ENCODE measurements at regions not wholly inside any gene's neighbourhood (a gene's known extent, or its start where the extent isn't known, plus 50 kb on each side); places are given as distances from the start of the nearest gene placed in this dataset.
"Not testable (repeated sequence)": the region's sequence is repeated elsewhere in the genome, so short reads cannot be mapped to it uniquely, and the experiment has no call there.

DNA sequence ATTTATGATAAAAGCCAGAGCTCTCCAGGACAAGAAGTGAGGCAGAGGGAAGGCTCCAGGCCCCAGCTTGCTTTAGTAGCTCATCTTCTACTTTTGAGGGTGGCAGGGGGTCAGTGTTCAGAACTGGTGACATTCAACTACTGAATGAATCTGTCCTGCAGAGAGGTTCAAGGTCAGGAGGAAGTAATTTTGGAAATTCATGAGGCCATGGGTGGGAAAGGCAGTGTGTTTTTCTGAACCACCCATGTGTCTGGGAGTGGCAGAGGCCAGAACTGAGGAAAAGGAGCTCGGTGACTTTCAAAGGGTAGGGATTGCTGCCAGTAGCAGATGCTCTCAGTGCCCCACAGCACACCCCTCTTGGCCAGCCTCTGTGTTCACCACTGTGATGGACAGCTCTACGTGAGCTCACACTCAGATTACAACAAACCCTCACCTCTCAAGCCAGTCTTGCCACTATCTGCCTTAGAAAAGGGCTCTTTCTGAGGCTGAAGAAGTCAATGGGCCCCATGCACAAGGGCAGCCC is 571.2 kb downstream of the RAB28 start:
- no peak overlapping the region for H3K4me3 ChIP-seq
- H3K4me1 ChIP-seq = no peaks in the 10 kb centered on the region
- no peak for TF ChIP-seq POLR2A (IDR thresholded peaks at IDR 0.05)
- no peak overlapping the region for H3K27ac ChIP-seq
- intact Hi-C loops (cut with DNase I; ENCODE audit: low total_unique reads) = no loop called here
- H3K27me3 ChIP-seq = no peaks in the 10 kb centered on the region
- no peaks in the 10 kb centered on the region for H3K36me3 ChIP-seq
- peaks cover 0 to 7% of the 10 kb centered on the region in 2 donors for H3K9me3 ChIP-seq
- no peak for DNase-seq (ENCODE audit: low spot score in 2 of 2)

DNA sequence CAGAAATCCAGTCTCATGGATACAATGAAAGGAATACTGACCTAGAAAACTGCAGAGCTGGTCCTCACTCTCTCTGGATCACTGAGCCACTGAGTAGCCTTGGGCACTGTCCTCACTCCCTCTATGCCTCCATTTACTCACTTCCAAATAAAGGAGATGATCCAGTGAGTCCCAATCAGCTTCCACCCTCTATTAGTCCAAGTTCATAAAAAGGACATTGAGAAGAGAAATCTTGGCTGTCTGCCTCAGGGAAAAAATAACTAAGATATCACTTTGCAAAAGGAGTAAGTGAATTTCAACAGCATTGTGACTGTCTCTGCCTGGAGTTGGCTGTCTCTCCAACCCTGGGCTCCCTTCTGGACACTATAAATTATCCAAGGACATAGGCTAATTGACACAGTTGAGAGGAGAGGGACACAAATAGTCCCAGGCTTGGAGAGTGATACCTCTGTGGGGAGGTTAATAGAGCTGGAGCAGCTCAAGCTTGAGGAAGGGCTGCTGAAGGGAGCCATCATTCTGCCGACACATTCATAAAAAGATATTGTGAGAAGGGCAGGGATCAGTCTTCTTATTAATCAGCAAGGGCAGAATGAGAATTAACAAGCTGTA is 572.3 kb downstream of the RAB28 start:
- H3K27me3 ChIP-seq = no peaks in the 10 kb centered on the region
- H3K36me3 ChIP-seq = no peaks in the 10 kb centered on the region
- intact Hi-C loops (cut with DNase I; ENCODE audit: low total_unique reads) = no loop called here
- H3K9me3 ChIP-seq = peaks cover 0 to 7% of the 10 kb centered on the region in 2 donors
- H3K4me1 ChIP-seq = no peaks in the 10 kb centered on the region
- H3K27ac ChIP-seq = no peak overlapping the region
- no peak overlapping the region for H3K4me3 ChIP-seq
- TF ChIP-seq POLR2A (IDR thresholded peaks at IDR 0.05) (no peak), POLR2AphosphoS5 (IDR thresholded peaks at IDR 0.05) (no peak)
- TF ChIP-seq, protein P1, sequence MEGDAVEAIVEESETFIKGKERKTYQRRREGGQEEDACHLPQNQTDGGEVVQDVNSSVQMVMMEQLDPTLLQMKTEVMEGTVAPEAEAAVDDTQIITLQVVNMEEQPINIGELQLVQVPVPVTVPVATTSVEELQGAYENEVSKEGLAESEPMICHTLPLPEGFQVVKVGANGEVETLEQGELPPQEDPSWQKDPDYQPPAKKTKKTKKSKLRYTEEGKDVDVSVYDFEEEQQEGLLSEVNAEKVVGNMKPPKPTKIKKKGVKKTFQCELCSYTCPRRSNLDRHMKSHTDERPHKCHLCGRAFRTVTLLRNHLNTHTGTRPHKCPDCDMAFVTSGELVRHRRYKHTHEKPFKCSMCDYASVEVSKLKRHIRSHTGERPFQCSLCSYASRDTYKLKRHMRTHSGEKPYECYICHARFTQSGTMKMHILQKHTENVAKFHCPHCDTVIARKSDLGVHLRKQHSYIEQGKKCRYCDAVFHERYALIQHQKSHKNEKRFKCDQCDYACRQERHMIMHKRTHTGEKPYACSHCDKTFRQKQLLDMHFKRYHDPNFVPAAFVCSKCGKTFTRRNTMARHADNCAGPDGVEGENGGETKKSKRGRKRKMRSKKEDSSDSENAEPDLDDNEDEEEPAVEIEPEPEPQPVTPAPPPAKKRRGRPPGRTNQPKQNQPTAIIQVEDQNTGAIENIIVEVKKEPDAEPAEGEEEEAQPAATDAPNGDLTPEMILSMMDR (IDR thresholded peaks at IDR 0.05) = no peak
- no peak for DNase-seq (ENCODE audit: low spot score in 2 of 2)

DNA sequence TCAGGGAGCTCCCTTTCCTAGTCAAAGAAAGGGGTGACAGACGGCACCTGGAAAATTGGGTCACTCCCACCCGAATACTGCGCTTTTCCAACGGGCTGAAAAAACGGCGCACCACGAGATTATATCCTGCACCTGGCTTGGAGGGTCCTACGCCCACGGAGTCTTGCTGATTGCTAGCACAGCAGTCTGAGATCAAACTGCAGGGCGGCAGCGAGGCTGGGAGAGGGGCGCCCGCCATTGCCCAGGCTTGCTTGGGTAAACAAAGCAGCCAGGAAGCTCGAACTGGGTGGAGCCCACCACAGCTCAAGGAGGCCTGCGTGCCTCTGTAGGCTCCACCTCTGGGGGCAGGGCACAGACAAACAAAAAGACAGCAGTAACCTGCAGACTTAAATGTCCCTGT is 580.5 kb downstream of the RAB28 start:
- H3K4me1 ChIP-seq; H3K9me3 ChIP-seq; intact Hi-C loops (cut with DNase I; ENCODE audit: low total_unique reads): not testable (repeated sequence)

DNA sequence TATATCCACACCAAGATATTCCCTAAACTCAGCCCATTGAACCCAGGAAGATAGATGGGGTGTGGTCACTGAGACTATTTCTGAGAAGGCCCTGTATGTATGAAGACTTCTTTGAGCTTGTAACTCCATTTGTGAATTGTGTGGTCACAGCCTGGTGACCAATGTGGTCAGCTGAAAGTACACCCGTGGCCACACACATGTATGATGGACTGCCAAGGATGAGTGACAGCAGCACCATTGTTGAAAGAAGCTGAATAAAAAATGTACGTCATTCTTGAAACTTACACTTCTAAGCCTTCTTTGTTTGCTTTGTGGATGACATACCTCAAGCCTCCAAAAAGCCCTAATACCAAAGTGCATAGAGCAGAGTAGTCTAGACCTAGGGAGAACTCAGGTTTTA is 581.4 kb downstream of the RAB28 start:
- H3K27ac ChIP-seq = no peak overlapping the region
- no peaks in the 10 kb centered on the region for H3K4me1 ChIP-seq
- intact Hi-C loops (cut with DNase I; ENCODE audit: low total_unique reads) = no loop called here
- DNase-seq (ENCODE audit: low spot score in 2 of 2) = no peak
- no peaks in the 10 kb centered on the region for H3K36me3 ChIP-seq
- TF ChIP-seq, protein P1 (IDR thresholded peaks at IDR 0.05) = no peak
- TF ChIP-seq POLR2AphosphoS5 (IDR thresholded peaks at IDR 0.05) (no peak), POLR2A (IDR thresholded peaks at IDR 0.05) (no peak)
- H3K9me3 ChIP-seq = no peaks in the 10 kb centered on the region
- no peak overlapping the region for H3K4me3 ChIP-seq
- H3K27me3 ChIP-seq = no peaks in the 10 kb centered on the region

More for the DNA sequence above, 580.5 kb downstream of the RAB28 start:
- not testable (repeated sequence) for H3K27ac ChIP-seq; H3K4me3 ChIP-seq; H3K36me3 ChIP-seq; DNase-seq (ENCODE audit: low spot score in 2 of 2); H3K27me3 ChIP-seq

DNA sequence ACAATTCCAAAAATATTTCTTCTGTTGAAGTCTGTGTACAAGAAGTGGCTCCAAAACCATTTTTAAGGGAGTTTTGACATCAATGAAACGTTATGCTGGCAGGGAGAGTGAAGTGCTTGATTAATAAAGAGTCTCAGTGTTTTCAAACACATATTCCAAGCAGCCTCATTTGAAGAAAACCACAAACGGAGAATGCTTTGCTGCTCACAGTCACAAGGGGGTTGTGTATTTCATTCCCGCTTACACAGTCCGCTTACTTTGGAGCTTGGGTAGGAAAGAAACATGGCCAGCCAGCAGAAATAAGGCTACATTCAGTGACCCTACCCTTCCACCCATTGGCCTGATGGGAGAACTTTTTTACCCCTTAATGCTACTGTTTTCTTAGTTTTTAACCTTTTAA is 586.2 kb downstream of the RAB28 start:
- Histone ChIP-seq H3K27me3 (no peaks in the 10 kb centered on the region), H3K9me3 (no peaks in the 10 kb centered on the region), H3K4me3 (no peak overlapping the region), H3K4me1 (no peaks in the 10 kb centered on the region), H3K36me3 (no peaks in the 10 kb centered on the region), H3K27ac (no peak overlapping the region)
- no peak for DNase-seq (ENCODE audit: low spot score in 2 of 2)
- intact Hi-C loops (cut with DNase I; ENCODE audit: low total_unique reads) = no loop called here
- no peak for TF ChIP-seq POLR2A (IDR thresholded peaks at IDR 0.05)
- no peak for TF ChIP-seq POLR2AphosphoS5 (IDR thresholded peaks at IDR 0.05)
- TF ChIP-seq, protein P1 (IDR thresholded peaks at IDR 0.05) = no peak

DNA sequence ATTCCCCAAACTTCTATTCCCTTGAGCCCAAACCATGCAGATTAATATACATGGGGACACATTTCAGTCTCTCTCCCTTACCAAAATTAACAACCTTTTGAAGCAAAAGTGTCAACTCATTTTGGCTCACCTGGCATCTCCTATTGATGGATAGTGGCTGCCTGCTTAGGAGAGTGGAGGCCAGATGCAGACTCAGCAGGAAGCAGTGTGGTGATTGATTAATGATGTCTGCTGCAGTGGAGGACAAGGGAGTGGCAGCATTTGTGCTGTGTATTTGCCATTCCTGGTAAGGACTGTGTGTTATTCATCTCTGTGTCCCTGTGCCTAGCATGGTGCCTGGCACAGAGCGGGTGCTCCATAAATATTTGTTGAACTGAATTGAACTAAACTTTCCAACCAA is 590.1 kb downstream of the RAB28 start:
- no peaks in the 10 kb centered on the region for H3K9me3 ChIP-seq
- no peaks in the 10 kb centered on the region for H3K27me3 ChIP-seq
- no peaks in the 10 kb centered on the region for H3K4me1 ChIP-seq
- no peak overlapping the region for H3K27ac ChIP-seq
- no peak for DNase-seq (ENCODE audit: low spot score in 2 of 2)
- no peak for TF ChIP-seq POLR2A (IDR thresholded peaks at IDR 0.05)
- TF ChIP-seq, protein P1 (IDR thresholded peaks at IDR 0.05) = no peak
- no peak for TF ChIP-seq POLR2AphosphoS5 (IDR thresholded peaks at IDR 0.05)
- no peak overlapping the region for H3K4me3 ChIP-seq
- intact Hi-C loops (cut with DNase I; ENCODE audit: low total_unique reads) = no loop called here
- H3K36me3 ChIP-seq = no peaks in the 10 kb centered on the region
